GM19239 (cell line): ENCODE measurements at regions not wholly inside any gene's neighbourhood (a gene's known extent, or its start where the extent isn't known, plus 50 kb on each side); places are given as distances from the start of the nearest gene placed in this dataset.

Source experiments
- DNase-seq: peaks from one replicate; pipeline ENCODE4 v3.0.0; 2011; ENCODE audit warnings: low spot score; ENCODE audit not compliant: insufficient read length
- FAIRE-seq: peaks from 2 replicates; lab custom pipeline; 2011; peaks lifted over from hg19 to GRCh38; lab: Jason Lieb, UNC

- DNase-seq = no peak
These were observed 295.0 kb upstream of the IGFBP3 start for GRCh38 chr7:46215987-46216567.

GRCh38 chr7:46214526-46214925 lies 293.5 kb upstream of the IGFBP3 start:
- no peak for FAIRE-seq

More at GRCh38 chr7:46215987-46216567, 295.0 kb upstream of the IGFBP3 start:
- FAIRE-seq = no peak

GRCh38 chr7:46213154-46213537 lies 292.1 kb upstream of the IGFBP3 start:
- DNase-seq (no peak), FAIRE-seq (no peak)

More at GRCh38 chr7:46214526-46214925, 293.5 kb upstream of the IGFBP3 start:
- DNase-seq = no peak

- FAIRE-seq (no peak), DNase-seq (no peak)
These were observed 291.5 kb upstream of the IGFBP3 start for GRCh38 chr7:46212425-46213153.

- FAIRE-seq (no peak), DNase-seq (no peak)
These were observed 289.4 kb upstream of the IGFBP3 start for GRCh38 chr7:46210467-46210866.

GRCh38 chr7:46209611-46210388 lies 288.7 kb upstream of the IGFBP3 start:
- no peak for FAIRE-seq
- no peak for DNase-seq

- FAIRE-seq (no peak), DNase-seq (no peak)
These were observed 287.8 kb upstream of the IGFBP3 start for GRCh38 chr7:46208635-46209525.

- no peak for FAIRE-seq
- no peak for DNase-seq
These were observed 287.0 kb upstream of the IGFBP3 start for GRCh38 chr7:46207931-46208634.

GRCh38 chr7:46206476-46207060 lies 285.5 kb upstream of the IGFBP3 start:
- no peak for FAIRE-seq
- DNase-seq = no peak

GRCh38 chr7:46205478-46205877 lies 284.4 kb upstream of the IGFBP3 start:
- DNase-seq = no peak

GRCh38 chr7:46203926-46204325 lies 282.9 kb upstream of the IGFBP3 start:
- DNase-seq = no peak
- no peak for FAIRE-seq

More at GRCh38 chr7:46205478-46205877, 284.4 kb upstream of the IGFBP3 start:
- no peak for FAIRE-seq

- DNase-seq = no peak
These were observed 281.3 kb upstream of the IGFBP3 start for GRCh38 chr7:46202379-46202778.

GRCh38 chr7:46201961-46202360 lies 280.9 kb upstream of the IGFBP3 start:
- DNase-seq = no peak
- FAIRE-seq = no peak

More at GRCh38 chr7:46202379-46202778, 281.3 kb upstream of the IGFBP3 start:
- no peak for FAIRE-seq

- no peak for DNase-seq
- no peak for FAIRE-seq
These were observed 277.6 kb upstream of the IGFBP3 start for GRCh38 chr7:46198701-46199100.

GRCh38 chr7:46197785-46198540 lies 276.9 kb upstream of the IGFBP3 start:
- FAIRE-seq = no peak
- DNase-seq = no peak

GRCh38 chr7:46195934-46196333 lies 274.9 kb upstream of the IGFBP3 start:
- no peak for FAIRE-seq
- no peak for DNase-seq

- DNase-seq (no peak), FAIRE-seq (no peak)
These were observed 271.2 kb upstream of the IGFBP3 start for GRCh38 chr7:46192271-46192670.

GRCh38 chr7:46191776-46192175 lies 270.7 kb upstream of the IGFBP3 start:
- no peak for FAIRE-seq
- DNase-seq = no peak
